ENCODE measurements at regions not wholly inside any gene's neighbourhood (a gene's known extent, or its start where the extent isn't known, plus 50 kb on each side); places are given as distances from the start of the nearest gene placed in this dataset.

DNA sequence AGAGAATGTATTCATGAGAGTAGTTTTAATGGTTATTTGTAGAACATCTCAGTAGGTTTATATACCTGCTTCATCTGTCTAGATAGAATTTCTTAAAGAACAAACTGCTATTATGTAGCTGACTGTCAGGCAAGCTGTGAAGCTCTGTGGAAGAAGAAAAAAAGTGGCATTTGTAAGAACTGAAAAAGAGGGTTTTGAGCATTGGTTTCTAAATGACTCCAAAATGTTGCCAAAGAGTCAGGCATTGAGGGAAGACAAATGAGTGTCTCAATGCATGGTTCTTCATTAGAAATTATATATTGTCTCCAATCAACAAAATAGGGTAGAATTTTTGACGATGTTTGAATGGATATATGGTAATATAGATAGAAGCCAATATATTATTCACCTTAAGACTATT is 1276.1 kb downstream of the KCNT2 start:
- Mint-ChIP-seq H3K9me3 (peaks cover 0 to 8% (median 4%) of the 10 kb centered on the region in 3 donors), H3K4me3 (no peak overlapping the region), H3K27ac (no peak overlapping the region), H3K4me1 (no peaks in the 10 kb centered on the region), H3K27me3 (no peaks in the 10 kb centered on the region), H3K36me3 (no peaks in the 10 kb centered on the region)
- Histone ChIP-seq H3K36me3 (ENCODE audit: control insufficient read depth in 2 of 2, extremely low read depth in 1 of 2, insufficient read depth in 1 of 2, low read length in 1 of 2) (no peaks in the 10 kb centered on the region), H3K27ac (ENCODE audit: low read length) (no peak overlapping the region), H3K9me3 (no peaks in the 10 kb centered on the region), H3K27me3 (replicated peaks in 1 of 2; ENCODE audit: control insufficient read depth in 2 of 2, extremely low read depth in 1 of 2, insufficient read depth in 2 of 2, low read length in 1 of 2) (no peaks in the 10 kb centered on the region), H3K4me3 (ENCODE audit: control insufficient read depth in 1 of 2, extremely low read depth in 1 of 2, low read length in 1 of 2) (no peak overlapping the region), H3K4me1 (ENCODE audit: control insufficient read depth in 1 of 2, extremely low read depth in 1 of 2, insufficient read depth in 2 of 2, low read length in 2 of 2) (no peaks in the 10 kb centered on the region)
- WGBS (ENCODE audit: insufficient coverage) = no CpG with 5 or more reads among the region's 1 CpG
- DNase-seq = no peak
- CTCF ChIA-PET = no interaction called here
- ATAC-seq (replicated peaks in 1 of 4) = no peak
- POLR2A ChIA-PET = interaction anchor here in 1 of 2 donors (0.7 kb wide), 1 partner anchor 92 kb away, joined by 3 read pairs; no protein-coding TSS in a partner anchor

DNA sequence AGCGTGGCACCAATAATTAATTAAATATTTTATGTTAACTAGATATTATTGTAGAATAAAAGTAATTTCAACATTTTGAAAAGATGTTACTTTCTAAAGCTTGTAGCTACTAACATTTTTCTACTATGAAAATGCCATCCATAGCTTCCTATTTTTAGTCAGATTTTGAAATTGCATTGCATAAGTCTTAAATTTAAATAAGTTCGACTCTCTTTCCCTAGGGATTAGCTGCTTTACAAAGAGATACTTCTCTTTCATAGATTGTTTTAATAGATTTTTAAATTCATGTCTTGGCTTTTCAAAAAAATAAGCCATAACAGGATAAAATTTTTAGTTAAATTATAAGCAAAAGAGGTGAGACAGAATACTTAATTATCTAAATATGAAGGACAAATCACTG is 1279.6 kb downstream of the KCNT2 start:
- Histone ChIP-seq H3K27ac (ENCODE audit: low read length) (no peak overlapping the region), H3K9me3 (no peaks in the 10 kb centered on the region), H3K4me3 (ENCODE audit: control insufficient read depth in 1 of 2, extremely low read depth in 1 of 2, low read length in 1 of 2) (no peak overlapping the region), H3K36me3 (ENCODE audit: control insufficient read depth in 2 of 2, extremely low read depth in 1 of 2, insufficient read depth in 1 of 2, low read length in 1 of 2) (no peaks in the 10 kb centered on the region), H3K27me3 (replicated peaks in 1 of 2; ENCODE audit: control insufficient read depth in 2 of 2, extremely low read depth in 1 of 2, insufficient read depth in 2 of 2, low read length in 1 of 2) (no peaks in the 10 kb centered on the region), H3K4me1 (ENCODE audit: control insufficient read depth in 1 of 2, extremely low read depth in 1 of 2, insufficient read depth in 2 of 2, low read length in 2 of 2) (no peaks in the 10 kb centered on the region)
- no peaks in the 10 kb centered on the region for H3K36me3 Mint-ChIP-seq
- no peak overlapping the region for H3K4me3 Mint-ChIP-seq
- peaks cover 0 to 14% (median 6%) of the 10 kb centered on the region in 3 donors for H3K9me3 Mint-ChIP-seq
- ATAC-seq (replicated peaks in 1 of 4) (no peak), DNase-seq (no peak)
- H3K27ac Mint-ChIP-seq = no peak overlapping the region
- ChIA-PET POLR2A (no interaction called here), CTCF (interaction anchor here in 1 of 2 donors (0.6 kb wide), 1 partner anchor 40 kb away, joined by 3 read pairs; no protein-coding TSS in a partner anchor)
- no peaks in the 10 kb centered on the region for H3K27me3 Mint-ChIP-seq
- no CpG with 5 or more reads among the region's 2 CpGs for WGBS (ENCODE audit: insufficient coverage)
- no peaks in the 10 kb centered on the region for H3K4me1 Mint-ChIP-seq

DNA sequence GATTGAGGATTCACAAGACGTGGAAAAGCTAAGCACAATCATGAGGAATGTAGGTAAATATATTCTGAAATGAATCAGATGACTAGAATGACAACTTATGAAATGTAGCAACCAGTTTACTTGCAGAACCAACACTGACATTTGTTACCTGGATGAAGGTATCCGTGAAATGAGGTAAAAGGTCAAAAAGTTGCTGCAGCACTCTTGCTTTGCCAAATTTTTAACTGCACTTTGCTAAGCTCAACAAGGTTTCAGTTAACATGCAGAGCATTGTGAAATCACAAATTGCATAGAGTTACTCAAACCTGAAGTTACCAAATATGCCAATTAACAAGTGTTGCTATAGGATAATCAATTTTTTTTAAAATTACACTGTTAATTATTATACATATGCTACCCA is 1280.1 kb downstream of the KCNT2 start:
- H3K27me3 Mint-ChIP-seq = no peaks in the 10 kb centered on the region
- POLR2A ChIA-PET = no interaction called here
- Histone ChIP-seq H3K4me1 (ENCODE audit: control insufficient read depth in 1 of 2, extremely low read depth in 1 of 2, insufficient read depth in 2 of 2, low read length in 2 of 2) (no peaks in the 10 kb centered on the region), H3K4me3 (ENCODE audit: control insufficient read depth in 1 of 2, extremely low read depth in 1 of 2, low read length in 1 of 2) (no peak overlapping the region), H3K9me3 (no peaks in the 10 kb centered on the region), H3K27ac (ENCODE audit: low read length) (no peak overlapping the region), H3K36me3 (ENCODE audit: control insufficient read depth in 2 of 2, extremely low read depth in 1 of 2, insufficient read depth in 1 of 2, low read length in 1 of 2) (no peaks in the 10 kb centered on the region), H3K27me3 (replicated peaks in 1 of 2; ENCODE audit: control insufficient read depth in 2 of 2, extremely low read depth in 1 of 2, insufficient read depth in 2 of 2, low read length in 1 of 2) (no peaks in the 10 kb centered on the region)
- H3K36me3 Mint-ChIP-seq = no peaks in the 10 kb centered on the region
- WGBS (ENCODE audit: insufficient coverage) = 47% methylated on average over 2 of the region's 2 CpGs
- ATAC-seq (replicated peaks in 1 of 4) (no peak), DNase-seq (no peak)
- CTCF ChIA-PET = no interaction called here
- no peaks in the 10 kb centered on the region for H3K4me1 Mint-ChIP-seq
- no peak overlapping the region for H3K4me3 Mint-ChIP-seq
- no peak overlapping the region for H3K27ac Mint-ChIP-seq
- H3K9me3 Mint-ChIP-seq = peaks cover 0 to 16% (median 6%) of the 10 kb centered on the region in 3 donors

DNA sequence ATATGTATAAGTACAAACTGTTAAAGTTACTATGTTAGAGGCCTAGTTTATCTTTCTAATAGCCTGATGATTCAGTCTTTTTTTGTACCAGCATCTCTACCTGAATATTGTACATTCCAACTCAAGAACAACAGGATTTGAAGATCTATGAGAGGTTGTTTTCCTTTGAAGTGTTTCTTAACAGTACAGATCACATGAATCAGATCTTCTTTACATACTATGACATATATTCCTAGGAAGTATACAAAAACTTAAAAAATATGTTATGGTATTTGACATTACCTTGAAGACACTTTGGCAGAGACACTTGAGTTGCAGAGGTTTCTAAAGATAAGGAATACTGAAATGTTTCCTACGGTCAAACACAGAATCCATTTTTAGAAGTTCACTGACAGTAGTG is 1280.9 kb downstream of the KCNT2 start:
- whole genome bisulfite sequencing (ENCODE audit: insufficient coverage) = no CpG with 5 or more reads among the region's 1 CpG
- peaks cover 0 to 18% (median 6%) of the 10 kb centered on the region in 3 donors for H3K9me3 Mint-ChIP-seq

DNA sequence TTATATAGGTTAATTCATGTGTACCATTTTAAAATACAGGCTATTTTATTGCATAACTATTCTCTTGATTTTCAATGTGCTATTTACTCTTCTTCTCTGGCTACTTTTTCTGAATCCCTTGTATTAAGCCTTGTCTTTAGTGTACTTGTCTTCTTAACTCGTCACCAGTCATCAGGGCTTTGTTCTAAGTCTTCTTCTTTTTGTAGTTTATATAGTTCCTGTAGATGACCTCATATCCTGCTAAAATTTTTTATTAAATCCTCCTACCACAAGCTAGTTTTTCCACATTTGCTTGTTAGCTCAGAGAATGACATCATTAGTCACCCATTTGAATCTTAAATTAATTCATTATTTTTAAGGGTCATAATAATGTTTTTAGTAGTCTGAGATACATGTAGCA is 1281.9 kb downstream of the KCNT2 start:
- no peak for DNase-seq
- Histone ChIP-seq H3K27me3 (replicated peaks in 1 of 2; ENCODE audit: control insufficient read depth in 2 of 2, extremely low read depth in 1 of 2, insufficient read depth in 2 of 2, low read length in 1 of 2) (no peaks in the 10 kb centered on the region), H3K27ac (ENCODE audit: low read length) (no peak overlapping the region), H3K9me3 (no peaks in the 10 kb centered on the region), H3K36me3 (ENCODE audit: control insufficient read depth in 2 of 2, extremely low read depth in 1 of 2, insufficient read depth in 1 of 2, low read length in 1 of 2) (no peaks in the 10 kb centered on the region), H3K4me1 (ENCODE audit: control insufficient read depth in 1 of 2, extremely low read depth in 1 of 2, insufficient read depth in 2 of 2, low read length in 2 of 2) (no peaks in the 10 kb centered on the region), H3K4me3 (ENCODE audit: control insufficient read depth in 1 of 2, extremely low read depth in 1 of 2, low read length in 1 of 2) (no peak overlapping the region)
- ATAC-seq (replicated peaks in 1 of 4) = no peak
- POLR2A ChIA-PET = no interaction called here
- no peak overlapping the region for H3K27ac Mint-ChIP-seq
- H3K4me1 Mint-ChIP-seq = no peaks in the 10 kb centered on the region
- peaks cover 0 to 18% (median 4%) of the 10 kb centered on the region in 3 donors for H3K9me3 Mint-ChIP-seq
- H3K27me3 Mint-ChIP-seq = no peaks in the 10 kb centered on the region
- no peaks in the 10 kb centered on the region for H3K36me3 Mint-ChIP-seq
- H3K4me3 Mint-ChIP-seq = no peak overlapping the region
- WGBS (ENCODE audit: insufficient coverage) = no CpG with 5 or more reads among the region's 1 CpG
- CTCF ChIA-PET = no interaction called here

More for the DNA sequence above, 1280.9 kb downstream of the KCNT2 start:
- no peak for DNase-seq
- ChIA-PET CTCF (no interaction called here), POLR2A (interaction anchor here in 1 of 2 donors (0.6 kb wide), 1 partner anchor 520 kb away, joined by 3 read pairs; no protein-coding TSS in a partner anchor)
- H3K4me1 Mint-ChIP-seq = no peaks in the 10 kb centered on the region
- Histone ChIP-seq H3K9me3 (no peaks in the 10 kb centered on the region), H3K4me1 (ENCODE audit: control insufficient read depth in 1 of 2, extremely low read depth in 1 of 2, insufficient read depth in 2 of 2, low read length in 2 of 2) (no peaks in the 10 kb centered on the region), H3K27me3 (replicated peaks in 1 of 2; ENCODE audit: control insufficient read depth in 2 of 2, extremely low read depth in 1 of 2, insufficient read depth in 2 of 2, low read length in 1 of 2) (no peaks in the 10 kb centered on the region), H3K4me3 (ENCODE audit: control insufficient read depth in 1 of 2, extremely low read depth in 1 of 2, low read length in 1 of 2) (no peak overlapping the region), H3K36me3 (ENCODE audit: control insufficient read depth in 2 of 2, extremely low read depth in 1 of 2, insufficient read depth in 1 of 2, low read length in 1 of 2) (no peaks in the 10 kb centered on the region), H3K27ac (ENCODE audit: low read length) (no peak overlapping the region)
- no peak for ATAC-seq (replicated peaks in 1 of 4)
- no peak overlapping the region for H3K27ac Mint-ChIP-seq
- no peaks in the 10 kb centered on the region for H3K36me3 Mint-ChIP-seq
- no peak overlapping the region for H3K4me3 Mint-ChIP-seq
- no peaks in the 10 kb centered on the region for H3K27me3 Mint-ChIP-seq

DNA sequence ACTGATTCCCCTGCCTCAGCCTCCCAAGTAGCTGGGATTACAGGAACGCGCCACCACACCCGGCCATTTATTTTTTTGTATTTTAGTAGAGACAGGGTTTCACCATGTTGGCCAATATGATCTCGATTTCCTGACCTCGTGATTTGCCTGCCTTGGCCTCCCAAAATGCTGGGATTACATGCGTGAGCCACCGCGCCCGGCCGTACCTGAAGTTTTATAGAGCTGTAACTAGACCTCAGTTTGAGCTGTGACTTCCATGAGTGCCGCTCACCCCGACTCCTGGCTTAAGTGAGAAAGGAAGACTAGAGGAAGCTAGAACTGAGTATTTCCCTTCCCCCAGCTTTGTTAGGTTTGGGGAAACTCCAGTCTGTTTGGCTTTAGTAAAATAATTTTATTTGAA is 1283.1 kb downstream of the KCNT2 start:
- H3K9me3 ChIP-seq = no peaks in the 10 kb centered on the region
- H3K27ac ChIP-seq (ENCODE audit: low read length) = no peak overlapping the region
- DNase-seq (no peak), ATAC-seq (replicated peaks in 1 of 4) (no peak)
- CTCF ChIA-PET = no interaction called here
- Mint-ChIP-seq H3K36me3 (no peaks in the 10 kb centered on the region), H3K27me3 (no peaks in the 10 kb centered on the region), H3K27ac (no peak overlapping the region), H3K9me3 (peaks cover 0 to 21% (median 4%) of the 10 kb centered on the region in 3 donors), H3K4me3 (no peak overlapping the region), H3K4me1 (no peaks in the 10 kb centered on the region)
- H3K4me1 ChIP-seq (ENCODE audit: control insufficient read depth in 1 of 2, extremely low read depth in 1 of 2, insufficient read depth in 2 of 2, low read length in 2 of 2) = no peaks in the 10 kb centered on the region
- 92% methylated on average over 12 of the region's 12 CpGs for WGBS (ENCODE audit: insufficient coverage)
- H3K4me3 ChIP-seq (ENCODE audit: control insufficient read depth in 1 of 2, extremely low read depth in 1 of 2, low read length in 1 of 2) = no peak overlapping the region
- no peaks in the 10 kb centered on the region for H3K36me3 ChIP-seq (ENCODE audit: control insufficient read depth in 2 of 2, extremely low read depth in 1 of 2, insufficient read depth in 1 of 2, low read length in 1 of 2)
- no peaks in the 10 kb centered on the region for H3K27me3 ChIP-seq (replicated peaks in 1 of 2; ENCODE audit: control insufficient read depth in 2 of 2, extremely low read depth in 1 of 2, insufficient read depth in 2 of 2, low read length in 1 of 2)
- POLR2A ChIA-PET = no interaction called here

DNA sequence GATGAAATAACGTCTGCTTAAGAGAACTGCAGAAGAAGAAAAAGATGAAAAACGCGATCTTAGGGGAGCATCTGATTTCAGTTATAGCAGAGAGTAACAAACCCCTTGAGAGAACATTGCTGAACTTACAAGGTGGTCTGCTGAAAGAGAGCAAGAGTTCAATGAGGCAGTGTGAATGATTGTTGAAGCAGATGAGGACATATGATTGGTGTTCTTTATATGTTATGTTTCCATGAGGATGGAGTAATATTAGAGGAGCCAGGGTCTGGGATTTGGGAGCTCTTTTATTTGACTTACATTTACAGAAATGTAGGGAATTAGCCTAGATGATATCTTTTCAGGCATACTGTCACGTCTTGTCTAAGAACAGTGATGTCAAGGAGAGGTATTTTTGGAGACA is 1302.0 kb downstream of the KCNT2 start:
- Mint-ChIP-seq H3K4me1 (no peaks in the 10 kb centered on the region), H3K9me3 (no peaks in the 10 kb centered on the region), H3K36me3 (no peaks in the 10 kb centered on the region), H3K27me3 (no peaks in the 10 kb centered on the region), H3K4me3 (no peak overlapping the region), H3K27ac (no peak overlapping the region)
- no peak overlapping the region for H3K27ac ChIP-seq (ENCODE audit: low read length)
- no peaks in the 10 kb centered on the region for H3K36me3 ChIP-seq (ENCODE audit: control insufficient read depth in 2 of 2, extremely low read depth in 1 of 2, insufficient read depth in 1 of 2, low read length in 1 of 2)
- ATAC-seq (replicated peaks in 1 of 4) (no peak), DNase-seq (no peak)
- no peaks in the 10 kb centered on the region for H3K4me1 ChIP-seq (ENCODE audit: control insufficient read depth in 1 of 2, extremely low read depth in 1 of 2, insufficient read depth in 2 of 2, low read length in 2 of 2)
- POLR2A ChIA-PET = no interaction called here
- no peaks in the 10 kb centered on the region for H3K27me3 ChIP-seq (replicated peaks in 1 of 2; ENCODE audit: control insufficient read depth in 2 of 2, extremely low read depth in 1 of 2, insufficient read depth in 2 of 2, low read length in 1 of 2)
- CTCF ChIA-PET = no interaction called here
- WGBS (ENCODE audit: insufficient coverage) = 67% methylated on average over 4 of the region's 4 CpGs
- no peaks in the 10 kb centered on the region for H3K9me3 ChIP-seq
- no peak overlapping the region for H3K4me3 ChIP-seq (ENCODE audit: control insufficient read depth in 1 of 2, extremely low read depth in 1 of 2, low read length in 1 of 2)

Data from T-cell (primary cell).